ENCODE measurements at regions not wholly inside any gene's neighbourhood (a gene's known extent, or its start where the extent isn't known, plus 50 kb on each side); places are given as distances from the start of the nearest gene placed in this dataset.
"Not testable (repeated sequence)": the region's sequence is repeated elsewhere in the genome, so short reads cannot be mapped to it uniquely, and the experiment has no call there.

DNA sequence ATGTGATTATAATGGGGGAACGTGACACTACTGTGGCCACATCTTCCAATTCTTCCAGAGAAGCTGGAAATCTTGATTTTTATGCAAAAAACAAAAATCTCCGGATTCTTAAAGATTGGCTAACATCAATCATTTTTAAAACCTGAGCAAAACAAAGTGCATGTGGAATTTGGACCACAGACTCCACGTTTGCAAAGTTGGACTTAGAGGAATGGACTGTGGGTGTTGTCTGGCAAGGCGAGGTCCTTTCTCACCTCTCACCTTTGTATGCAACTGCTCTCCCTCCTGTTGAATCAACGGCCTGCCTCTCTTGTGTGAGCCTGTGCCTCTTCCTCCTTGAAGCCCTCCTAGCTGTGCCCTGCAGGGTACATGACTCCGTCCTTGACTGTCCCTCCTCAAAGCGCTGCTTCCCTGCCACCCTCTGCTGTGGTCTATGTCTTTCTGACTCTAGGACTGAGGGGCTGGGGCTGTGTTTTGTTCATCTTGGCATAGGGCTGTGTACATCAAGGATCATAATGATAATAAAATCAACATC is 122.4 kb downstream of the PHETA1 start:
- H2AFZ ChIP-seq (ENCODE audit: low read length): no peak overlapping the region
- no peak for DNase-seq
- no peak for TF ChIP-seq EZH2 (optimal IDR thresholded peaks at IDR 0.05; ENCODE audit: low read depth, low read length)
- no peak for TF ChIP-seq EZH2phosphoT487 (IDR thresholded peaks at IDR 0.05; ENCODE audit: low read length)

GRCh38 chr12:111245701-111246476 is 123.0 kb downstream of the PHETA1 start:
- no peak overlapping the region for H2AFZ ChIP-seq (ENCODE audit: low read length)
- H3K9me3 ChIP-seq (replicated peaks; ENCODE audit: insufficient read depth, low read length): no peaks in the 10 kb centered on the region
- no peaks in the 10 kb centered on the region for H3K9me2 ChIP-seq (replicated peaks; ENCODE audit: insufficient read depth, low read length)
- no peaks in the 10 kb centered on the region for H3K36me3 ChIP-seq (replicated peaks; ENCODE audit: insufficient read depth, low read length)
- no peaks in the 10 kb centered on the region for H3K4me1 ChIP-seq (ENCODE audit: low read length)
- H3K4me2 ChIP-seq (ENCODE audit: low read depth, low read length): no peak overlapping the region
- peaks cover 12% of the 10 kb centered on the region for H3K27me3 ChIP-seq (replicated peaks; ENCODE audit: insufficient read depth, low read length)
- no peaks in the 10 kb centered on the region for H3K79me2 ChIP-seq (ENCODE audit: low read length)
- H3K27ac ChIP-seq (ENCODE audit: low read length): no peak overlapping the region
- no peaks in the 10 kb centered on the region for H4K20me1 ChIP-seq (ENCODE audit: insufficient read depth, low read length)
- H3K4me3 ChIP-seq (ENCODE audit: low read length): no peak overlapping the region
- no peak for TF ChIP-seq EZH2 (optimal IDR thresholded peaks at IDR 0.05; ENCODE audit: low read depth, low read length)
- TF ChIP-seq CTCF (IDR thresholded peaks at IDR 0.05; ENCODE audit: low read length): no peak
- no peak for TF ChIP-seq EZH2phosphoT487 (IDR thresholded peaks at IDR 0.05; ENCODE audit: low read length)
- no peaks in the 10 kb centered on the region for H3F3A ChIP-seq (ENCODE audit: insufficient read depth, low read length)
- no peak overlapping the region for H3K9ac ChIP-seq (ENCODE audit: low read length)
- DNase-seq: no peak

More for the DNA sequence above, 122.4 kb downstream of the PHETA1 start:
- Histone ChIP-seq H3K79me2 (ENCODE audit: low read length) (no peaks in the 10 kb centered on the region), H3K9me3 (replicated peaks; ENCODE audit: insufficient read depth, low read length) (no peaks in the 10 kb centered on the region), H3K36me3 (replicated peaks; ENCODE audit: insufficient read depth, low read length) (no peaks in the 10 kb centered on the region), H3K27ac (ENCODE audit: low read length) (no peak overlapping the region), H3K27me3 (replicated peaks; ENCODE audit: insufficient read depth, low read length) (peaks cover 14% of the 10 kb centered on the region), H3K9ac (ENCODE audit: low read length) (no peak overlapping the region), H3K4me1 (ENCODE audit: low read length) (no peaks in the 10 kb centered on the region), H3K9me2 (replicated peaks; ENCODE audit: insufficient read depth, low read length) (no peaks in the 10 kb centered on the region), H3K4me2 (ENCODE audit: low read depth, low read length) (no peak overlapping the region), H3K4me3 (ENCODE audit: low read length) (no peak overlapping the region), H4K20me1 (ENCODE audit: insufficient read depth, low read length) (no peaks in the 10 kb centered on the region), H3F3A (ENCODE audit: insufficient read depth, low read length) (no peaks in the 10 kb centered on the region)

DNA sequence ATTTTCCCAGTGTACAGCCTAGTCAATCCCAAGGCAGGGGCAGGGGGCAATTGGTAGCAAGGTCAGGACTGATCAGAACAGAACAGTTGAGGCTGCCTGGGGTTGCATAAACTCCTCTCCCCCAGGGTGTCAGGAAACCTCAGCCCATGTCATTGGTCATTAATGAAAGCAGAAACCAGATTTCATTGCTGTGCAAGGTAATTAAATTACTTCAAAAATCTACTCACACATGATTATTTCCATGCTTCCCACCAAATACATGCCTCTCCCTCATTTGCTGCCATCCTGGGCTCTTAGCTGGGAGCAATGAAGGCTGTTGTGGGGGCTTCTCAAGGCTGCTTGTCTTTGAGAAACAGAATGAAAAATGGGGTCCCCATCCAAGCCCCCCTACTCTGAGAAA is 124.2 kb downstream of the PHETA1 start:
- Histone ChIP-seq H3K9me2 (replicated peaks; ENCODE audit: insufficient read depth, low read length) (no peaks in the 10 kb centered on the region), H3K9ac (ENCODE audit: low read length) (no peak overlapping the region), H3K4me3 (ENCODE audit: low read length) (no peak overlapping the region), H2AFZ (ENCODE audit: low read length) (no peak overlapping the region), H3K9me3 (replicated peaks; ENCODE audit: insufficient read depth, low read length) (no peaks in the 10 kb centered on the region), H3K27me3 (replicated peaks; ENCODE audit: insufficient read depth, low read length) (peaks cover 6% of the 10 kb centered on the region), H3F3A (ENCODE audit: insufficient read depth, low read length) (no peaks in the 10 kb centered on the region), H3K27ac (ENCODE audit: low read length) (no peak overlapping the region), H3K79me2 (ENCODE audit: low read length) (no peaks in the 10 kb centered on the region), H4K20me1 (ENCODE audit: insufficient read depth, low read length) (no peaks in the 10 kb centered on the region), H3K4me1 (ENCODE audit: low read length) (no peaks in the 10 kb centered on the region), H3K4me2 (ENCODE audit: low read depth, low read length) (no peak overlapping the region), H3K36me3 (replicated peaks; ENCODE audit: insufficient read depth, low read length) (no peaks in the 10 kb centered on the region)
- no peak for DNase-seq
- TF ChIP-seq EZH2phosphoT487 (IDR thresholded peaks at IDR 0.05; ENCODE audit: low read length): no peak
- TF ChIP-seq CTCF (IDR thresholded peaks at IDR 0.05; ENCODE audit: low read length): no peak
- no peak for TF ChIP-seq EZH2 (optimal IDR thresholded peaks at IDR 0.05; ENCODE audit: low read depth, low read length)

DNA sequence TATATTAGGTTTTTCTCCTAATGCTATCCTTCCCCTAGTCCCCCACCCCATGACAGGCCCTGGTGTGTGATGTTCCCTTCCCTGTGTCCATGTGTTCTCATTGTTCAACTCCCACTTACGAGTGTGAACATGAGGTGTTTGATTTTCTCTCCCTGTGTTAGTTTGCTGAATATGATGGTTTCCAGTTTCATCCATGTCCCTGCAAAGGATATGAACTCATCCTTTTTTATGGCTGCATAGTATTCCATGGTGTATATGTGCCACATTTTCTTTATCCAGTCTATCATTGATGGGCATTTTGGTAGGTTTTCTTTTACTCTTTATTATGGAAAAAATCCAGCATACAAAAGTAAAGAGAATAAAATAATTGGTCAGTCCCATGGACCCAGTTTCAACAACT is 126.1 kb downstream of the PHETA1 start:
- H3K9ac ChIP-seq (ENCODE audit: low read length); H3K9me2 ChIP-seq (replicated peaks; ENCODE audit: insufficient read depth, low read length); H3K79me2 ChIP-seq (ENCODE audit: low read length); H3K27ac ChIP-seq (ENCODE audit: low read length); H3F3A ChIP-seq (ENCODE audit: insufficient read depth, low read length); H3K36me3 ChIP-seq (replicated peaks; ENCODE audit: insufficient read depth, low read length); H2AFZ ChIP-seq (ENCODE audit: low read length); DNase-seq; H4K20me1 ChIP-seq (ENCODE audit: insufficient read depth, low read length); H3K4me1 ChIP-seq (ENCODE audit: low read length); H3K27me3 ChIP-seq (replicated peaks; ENCODE audit: insufficient read depth, low read length); H3K4me2 ChIP-seq (ENCODE audit: low read depth, low read length); H3K9me3 ChIP-seq (replicated peaks; ENCODE audit: insufficient read depth, low read length); H3K4me3 ChIP-seq (ENCODE audit: low read length): not testable (repeated sequence)

All from MM.1S (cell line).